Gastroesophageal sphincter (tissue), 3 donors: ENCODE measurements at regions not wholly inside any gene's neighbourhood (a gene's known extent, or its start where the extent isn't known, plus 50 kb on each side); places are given as distances from the start of the nearest gene placed in this dataset.

Experiments used
- CTCF ChIP-seq, 4 experiments: fragments of 200-600 bp in 2 of 4; fragments of 450-650 bp in 2 of 4; sonication (generic) in 1 of 4; IDR thresholded peaks; one replicate each; pipeline ENCODE4 v1.5.1; 2017 to 2019; ENCODE audit warnings: antibody characterized with exemption in 4 of 4, mild to moderate bottlenecking in 2 of 4, moderate library complexity in 2 of 4
- POLR2A ChIP-seq, 2 donors: fragments of 450-650 bp; IDR thresholded peaks; one replicate each; pipeline ENCODE4 v1.6.1; 2017; ENCODE audit warnings: antibody characterized with exemption in 2 of 2, mild to moderate bottlenecking in 2 of 2, moderate library complexity in 1 of 2
- POLR2AphosphoS5 ChIP-seq: sonication (generic); formaldehyde crosslinking; IDR thresholded peaks from one replicate; pipeline ENCODE4 v1.6.1; 2017; ENCODE audit warnings: antibody characterized with exemption

- TF ChIP-seq CTCF (IDR thresholded peaks at IDR 0.05) (no peak), POLR2A (IDR thresholded peaks at IDR 0.05) (no peak), POLR2AphosphoS5 (no peak)
Measured at GRCh38 chr1:214205053-214205452, 75.9 kb upstream of the SMYD2 start.
